GM21528 (cell line): ENCODE measurements at regions not wholly inside any gene's neighbourhood (a gene's known extent, or its start where the extent isn't known, plus 50 kb on each side); places are given as distances from the start of the nearest gene placed in this dataset.

Source experiments
- ATAC-seq: cut with Tn5 transposase; IDR thresholded peaks from one replicate; pipeline ENCODE4 v1.9.1; 2021; ENCODE audit warnings: mild to moderate bottlenecking, moderate library complexity; ENCODE audit not compliant: unreplicated experiment, low FRiP score

- ATAC-seq: no peak
Observed at GRCh38 chr2:16508490-16508851, 157.2 kb downstream of the CYRIA start.

- ATAC-seq: no peak
Observed at GRCh38 chr2:16507655-16508489, 157.8 kb downstream of the CYRIA start.

GRCh38 chr2:16506366-16506765 lies 159.3 kb downstream of the CYRIA start:
- no peak for ATAC-seq

- no peak for ATAC-seq
Observed at GRCh38 chr2:16496426-16497388, 168.9 kb downstream of the CYRIA start.

GRCh38 chr2:16495509-16496208 lies 170.0 kb downstream of the CYRIA start:
- no peak for ATAC-seq

- no peak for ATAC-seq
Observed at GRCh38 chr2:16494836-16495508, 170.7 kb downstream of the CYRIA start.

GRCh38 chr2:16493788-16494187 lies 171.8 kb downstream of the CYRIA start:
- no peak for ATAC-seq

- ATAC-seq: no peak
Observed at GRCh38 chr2:16487686-16488085, 177.9 kb downstream of the CYRIA start.

- ATAC-seq: no peak
Observed at GRCh38 chr2:16485251-16485650, 180.4 kb downstream of the CYRIA start.

GRCh38 chr2:16482460-16482859 lies 183.2 kb downstream of the CYRIA start:
- ATAC-seq: no peak

GRCh38 chr2:16481351-16481750 lies 184.3 kb downstream of the CYRIA start:
- no peak for ATAC-seq

GRCh38 chr2:16479721-16480120 lies 185.9 kb downstream of the CYRIA start:
- no peak for ATAC-seq

- no peak for ATAC-seq
Observed at GRCh38 chr2:16478434-16479210, 187.0 kb downstream of the CYRIA start.

- ATAC-seq: no peak
Observed at GRCh38 chr2:16477648-16478047, 188.0 kb downstream of the CYRIA start.

- no peak for ATAC-seq
Observed at GRCh38 chr2:16476866-16477265, 188.8 kb downstream of the CYRIA start.

- ATAC-seq: no peak
Observed at GRCh38 chr2:16475986-16476567, 189.6 kb downstream of the CYRIA start.

- no peak for ATAC-seq
Observed at GRCh38 chr2:16475586-16475985, 190.0 kb downstream of the CYRIA start.

- ATAC-seq: no peak
Observed at GRCh38 chr2:16473575-16473974, 192.1 kb downstream of the CYRIA start.

GRCh38 chr2:16470936-16471490 lies 194.6 kb downstream of the CYRIA start:
- no peak for ATAC-seq
